ENCODE measurements at regions not wholly inside any gene's neighbourhood (a gene's known extent, or its start where the extent isn't known, plus 50 kb on each side); places are given as distances from the start of the nearest gene placed in this dataset.
"Not testable (repeated sequence)": the region's sequence is repeated elsewhere in the genome, so short reads cannot be mapped to it uniquely, and the experiment has no call there.

DNA sequence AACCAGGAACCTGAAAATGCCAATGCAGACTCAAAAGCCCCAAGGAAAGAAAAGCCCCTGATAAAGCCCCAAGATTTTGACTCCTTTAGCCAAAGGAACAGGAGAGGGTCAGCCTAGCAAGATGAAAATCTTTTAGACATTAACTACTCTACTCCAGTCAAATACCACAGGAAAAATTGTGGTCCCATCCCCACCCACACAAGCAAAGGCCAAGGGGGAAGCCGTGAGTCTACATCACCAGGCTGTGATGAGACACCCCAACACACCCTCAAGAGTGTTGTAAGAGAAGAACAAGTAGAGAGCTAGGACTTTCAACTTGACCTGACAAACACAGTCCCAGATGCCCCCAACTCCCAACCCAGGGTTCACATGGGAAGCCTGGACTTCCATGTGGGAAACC is 192.8 kb upstream of the NR5A2 start:
- no peak overlapping the region for H3K4me3 ChIP-seq (ENCODE audit: low read depth, low read length)
- CTCF ChIA-PET, result no interaction called here
- POLR2A ChIA-PET, result no interaction called here
- TF ChIP-seq, protein P1, sequence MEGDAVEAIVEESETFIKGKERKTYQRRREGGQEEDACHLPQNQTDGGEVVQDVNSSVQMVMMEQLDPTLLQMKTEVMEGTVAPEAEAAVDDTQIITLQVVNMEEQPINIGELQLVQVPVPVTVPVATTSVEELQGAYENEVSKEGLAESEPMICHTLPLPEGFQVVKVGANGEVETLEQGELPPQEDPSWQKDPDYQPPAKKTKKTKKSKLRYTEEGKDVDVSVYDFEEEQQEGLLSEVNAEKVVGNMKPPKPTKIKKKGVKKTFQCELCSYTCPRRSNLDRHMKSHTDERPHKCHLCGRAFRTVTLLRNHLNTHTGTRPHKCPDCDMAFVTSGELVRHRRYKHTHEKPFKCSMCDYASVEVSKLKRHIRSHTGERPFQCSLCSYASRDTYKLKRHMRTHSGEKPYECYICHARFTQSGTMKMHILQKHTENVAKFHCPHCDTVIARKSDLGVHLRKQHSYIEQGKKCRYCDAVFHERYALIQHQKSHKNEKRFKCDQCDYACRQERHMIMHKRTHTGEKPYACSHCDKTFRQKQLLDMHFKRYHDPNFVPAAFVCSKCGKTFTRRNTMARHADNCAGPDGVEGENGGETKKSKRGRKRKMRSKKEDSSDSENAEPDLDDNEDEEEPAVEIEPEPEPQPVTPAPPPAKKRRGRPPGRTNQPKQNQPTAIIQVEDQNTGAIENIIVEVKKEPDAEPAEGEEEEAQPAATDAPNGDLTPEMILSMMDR (IDR thresholded peaks at IDR 0.05; ENCODE audit: insufficient read depth, low read length, missing control alignments), result no peak
- DNase-seq (ENCODE audit: low read depth, low spot score), result no peak

DNA sequence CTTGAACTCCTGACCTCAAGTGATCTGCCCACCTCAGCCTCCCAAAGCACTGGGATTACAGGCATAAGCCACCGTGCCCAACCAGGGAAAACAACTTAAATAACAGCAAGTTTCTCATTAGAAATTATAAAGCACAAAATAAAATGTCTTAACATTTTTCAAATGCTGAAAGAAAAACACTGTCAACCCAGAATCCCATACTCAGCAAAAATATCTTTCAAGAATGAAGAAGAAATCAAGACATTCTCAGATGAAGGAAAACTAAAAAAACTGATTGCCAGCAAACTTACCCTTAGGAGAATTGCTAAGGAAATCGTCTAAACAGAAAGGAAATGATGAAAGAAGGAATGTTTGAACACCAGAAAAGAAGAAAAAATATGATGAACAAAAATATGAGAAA is 191.1 kb upstream of the NR5A2 start:
- POLR2A ChIA-PET, result no interaction called here
- H3K4me3 ChIP-seq (ENCODE audit: low read depth, low read length), result no peak overlapping the region
- CTCF ChIA-PET, result no interaction called here
- no peak for DNase-seq (ENCODE audit: low read depth, low spot score)
- TF ChIP-seq, protein P1 (IDR thresholded peaks at IDR 0.05; ENCODE audit: insufficient read depth, low read length, missing control alignments), result no peak

DNA sequence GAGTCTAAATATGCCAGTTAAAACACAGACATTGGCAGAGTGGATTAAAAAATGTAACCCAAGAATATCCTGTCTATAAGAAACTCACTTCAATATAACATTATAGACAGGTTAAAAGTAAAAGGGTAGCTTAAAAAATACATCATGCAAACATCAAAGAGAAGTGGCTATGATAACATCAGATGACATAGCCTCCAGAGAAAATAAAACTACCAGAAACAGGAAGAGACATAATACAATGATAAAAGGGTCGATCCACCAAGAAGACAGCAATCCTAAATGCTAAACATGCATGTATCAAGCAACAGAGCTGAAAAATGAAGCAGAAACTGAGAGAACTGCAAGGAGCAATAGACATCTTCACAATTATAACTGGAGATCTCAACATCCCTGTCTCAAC is 190.2 kb upstream of the NR5A2 start:
- DNase-seq (ENCODE audit: low read depth, low spot score), result no peak
- TF ChIP-seq, protein P1 (IDR thresholded peaks at IDR 0.05; ENCODE audit: insufficient read depth, low read length, missing control alignments), result no peak
- ChIA-PET POLR2A (no interaction called here), CTCF (no interaction called here)
- H3K4me3 ChIP-seq (ENCODE audit: low read depth, low read length), result no peak overlapping the region

DNA sequence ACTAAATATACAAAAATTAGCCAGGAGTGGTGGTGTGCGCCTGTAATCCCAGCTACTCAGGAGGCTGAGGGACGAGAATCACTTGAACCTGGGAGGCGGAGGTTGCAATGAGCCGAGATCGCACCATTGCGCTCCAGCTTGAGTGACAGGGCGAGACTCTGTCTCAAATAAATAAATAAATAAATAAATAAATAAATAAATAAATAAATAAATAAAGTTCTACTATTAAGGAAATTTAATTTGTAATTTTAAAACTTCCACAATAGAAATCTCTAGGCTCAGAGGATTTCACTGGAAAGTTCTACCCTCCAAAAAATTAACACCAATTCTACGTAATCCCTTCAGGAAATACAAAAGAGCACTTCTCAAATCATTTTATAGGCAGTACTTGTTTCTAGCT is 187.9 kb upstream of the NR5A2 start:
- H3K4me3 ChIP-seq (ENCODE audit: low read depth, low read length); CTCF ChIA-PET; DNase-seq (ENCODE audit: low read depth, low spot score); POLR2A ChIA-PET: not testable (repeated sequence)

DNA sequence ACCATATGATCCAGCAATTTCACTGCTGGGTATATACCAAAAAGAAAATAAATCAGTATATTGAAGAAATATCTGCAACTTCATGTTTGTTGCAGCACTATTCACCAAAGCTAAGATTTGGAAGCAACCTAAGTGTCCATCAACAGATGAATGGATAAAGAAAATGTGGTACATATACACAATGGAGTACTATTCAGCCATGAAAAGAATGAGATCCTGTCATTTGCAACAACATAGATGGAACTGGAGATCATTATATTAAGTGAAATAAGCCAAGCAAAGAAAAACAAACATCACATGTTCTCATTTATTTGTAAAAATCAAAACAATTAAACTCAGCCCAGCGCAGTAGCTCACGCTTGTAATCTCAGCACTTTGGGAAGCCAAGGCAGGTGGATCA is 184.4 kb upstream of the NR5A2 start:
- POLR2A ChIA-PET; DNase-seq (ENCODE audit: low read depth, low spot score); H3K4me3 ChIP-seq (ENCODE audit: low read depth, low read length): not testable (repeated sequence)
- CTCF ChIA-PET, result interaction anchor here (1.4 kb wide), 1 partner anchor 10 kb away, joined by 5 read pairs; no protein-coding TSS in a partner anchor

DNA sequence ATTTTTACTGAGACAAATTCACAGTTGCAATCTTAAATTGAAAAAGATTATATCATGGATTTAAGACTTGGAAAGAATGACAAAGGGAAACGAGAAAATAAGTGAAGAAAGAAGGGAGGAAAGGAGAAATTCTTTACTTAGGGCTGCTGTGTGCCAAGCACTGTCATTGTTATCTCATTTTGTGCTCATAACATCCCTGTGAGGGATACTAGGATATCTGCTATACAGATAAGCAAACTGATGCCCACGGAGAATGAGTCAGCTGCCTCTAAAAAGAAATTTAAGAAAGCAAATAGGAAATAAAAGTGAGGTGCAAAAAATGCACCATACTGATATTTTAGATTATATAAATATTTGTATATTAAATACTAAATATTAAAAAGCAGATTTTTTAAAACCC is 183.6 kb upstream of the NR5A2 start:
- TF ChIP-seq, protein P1 (IDR thresholded peaks at IDR 0.05; ENCODE audit: insufficient read depth, low read length, missing control alignments), result no peak
- POLR2A ChIA-PET, result no interaction called here
- CTCF ChIA-PET, result no interaction called here
- no peak overlapping the region for H3K4me3 ChIP-seq (ENCODE audit: low read depth, low read length)
- no peak for DNase-seq (ENCODE audit: low read depth, low spot score)

DNA sequence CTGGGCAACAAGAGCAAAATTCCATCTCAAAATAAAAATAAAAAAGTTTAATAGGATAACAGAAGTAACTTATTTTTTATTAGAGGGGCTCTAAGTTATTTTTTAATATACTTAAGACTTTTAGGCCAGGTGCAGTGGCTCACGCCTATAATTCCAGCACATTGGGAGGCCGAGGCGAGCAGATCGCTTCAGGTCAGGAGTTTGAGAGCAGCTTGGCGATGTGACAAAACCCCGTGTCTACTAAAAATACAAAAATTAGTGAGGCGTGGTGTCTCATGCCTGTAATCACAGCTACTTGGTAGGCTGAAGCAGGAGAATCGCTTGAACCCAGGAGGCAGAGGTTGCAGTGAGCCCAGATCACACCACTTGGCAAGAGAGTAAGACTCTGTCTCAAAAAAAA is 180.5 kb upstream of the NR5A2 start:
- TF ChIP-seq, protein P1 (IDR thresholded peaks at IDR 0.05; ENCODE audit: insufficient read depth, low read length, missing control alignments), result no peak
- POLR2A ChIA-PET, result no interaction called here
- no peak overlapping the region for H3K4me3 ChIP-seq (ENCODE audit: low read depth, low read length)
- no peak for DNase-seq (ENCODE audit: low read depth, low spot score)
- CTCF ChIA-PET, result no interaction called here

Data from AG04449 (cell line).